Peyer's patch (tissue), 4 donors: ENCODE measurements at regions not wholly inside any gene's neighbourhood (a gene's known extent, or its start where the extent isn't known, plus 50 kb on each side); places are given as distances from the start of the nearest gene placed in this dataset.

Source experiments
- POLR2A ChIP-seq, 2 donors: fragments of 450-650 bp; IDR thresholded peaks; one replicate each; pipeline ENCODE4 v1.5.1; 2017; ENCODE audit warnings: antibody characterized with exemption in 2 of 2, mild to moderate bottlenecking in 2 of 2, moderate library complexity in 2 of 2
- TF ChIP-seq, protein P1 (sequence below), 6 experiments: fragments of 450-650 bp in 4 of 6; fragments of 200-600 bp in 2 of 6; sonication (generic) in 1 of 6; IDR thresholded peaks; one replicate each; pipeline ENCODE4 v1.5.1; 2017 to 2019; ENCODE audit warnings: antibody characterized with exemption in 6 of 6, mild to moderate bottlenecking in 3 of 6, moderate library complexity in 1 of 6

DNA sequence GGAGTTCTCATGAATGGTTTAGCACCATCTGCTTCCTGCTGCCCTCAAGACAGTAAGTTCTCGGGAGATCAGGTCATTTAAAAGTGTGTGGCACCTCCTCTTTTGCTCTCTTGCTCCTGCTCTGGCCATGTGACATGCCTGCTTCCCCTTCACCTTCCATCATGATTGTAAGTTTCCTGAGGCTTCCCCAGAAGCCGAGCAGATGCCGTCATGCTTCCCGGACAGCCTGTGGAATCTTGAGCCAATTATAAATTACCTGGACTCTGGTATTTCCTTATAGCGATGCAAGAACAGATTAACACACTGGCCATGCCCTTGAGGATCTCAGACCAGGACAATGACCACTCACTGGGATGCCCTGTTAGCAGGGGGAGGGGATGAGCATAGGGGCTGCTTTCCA is 212.3 kb downstream of the MATN1 start:
- TF ChIP-seq, protein P1, sequence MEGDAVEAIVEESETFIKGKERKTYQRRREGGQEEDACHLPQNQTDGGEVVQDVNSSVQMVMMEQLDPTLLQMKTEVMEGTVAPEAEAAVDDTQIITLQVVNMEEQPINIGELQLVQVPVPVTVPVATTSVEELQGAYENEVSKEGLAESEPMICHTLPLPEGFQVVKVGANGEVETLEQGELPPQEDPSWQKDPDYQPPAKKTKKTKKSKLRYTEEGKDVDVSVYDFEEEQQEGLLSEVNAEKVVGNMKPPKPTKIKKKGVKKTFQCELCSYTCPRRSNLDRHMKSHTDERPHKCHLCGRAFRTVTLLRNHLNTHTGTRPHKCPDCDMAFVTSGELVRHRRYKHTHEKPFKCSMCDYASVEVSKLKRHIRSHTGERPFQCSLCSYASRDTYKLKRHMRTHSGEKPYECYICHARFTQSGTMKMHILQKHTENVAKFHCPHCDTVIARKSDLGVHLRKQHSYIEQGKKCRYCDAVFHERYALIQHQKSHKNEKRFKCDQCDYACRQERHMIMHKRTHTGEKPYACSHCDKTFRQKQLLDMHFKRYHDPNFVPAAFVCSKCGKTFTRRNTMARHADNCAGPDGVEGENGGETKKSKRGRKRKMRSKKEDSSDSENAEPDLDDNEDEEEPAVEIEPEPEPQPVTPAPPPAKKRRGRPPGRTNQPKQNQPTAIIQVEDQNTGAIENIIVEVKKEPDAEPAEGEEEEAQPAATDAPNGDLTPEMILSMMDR (IDR thresholded peaks at IDR 0.05): no peak
- TF ChIP-seq POLR2A (IDR thresholded peaks at IDR 0.05): no peak
